Epithelial cell of esophagus (primary cell): ENCODE measurements at regions not wholly inside any gene's neighbourhood (a gene's known extent, or its start where the extent isn't known, plus 50 kb on each side); places are given as distances from the start of the nearest gene placed in this dataset.

Experiments used
- DNase-seq: peaks from one replicate; pipeline ENCODE4 v3.0.0; 2010; ENCODE audit warnings: low read depth
- H3K4me3 ChIP-seq: 2 replicates; pipeline ENCODE4 v1.5.1; 2011; ENCODE audit warnings: mild to moderate bottlenecking, low read length, control low read depth
- CTCF ChIP-seq: IDR thresholded peaks from 2 replicates; pipeline ENCODE4 v1.5.1; 2011; ENCODE audit warnings: low read depth, mild to moderate bottlenecking, low read length, control low read depth, inconsistent platforms; ENCODE audit not compliant: insufficient read depth; ENCODE audit errors: missing control alignments

GRCh38 chr4:178577933-178578332 is 1135.7 kb upstream of the AGA start:
- TF ChIP-seq CTCF, result peak; percentile 33
- H3K4me3 ChIP-seq, result no peak overlapping the region
- DNase-seq, result peak; percentile 24

- no peak for DNase-seq
- no peak for TF ChIP-seq CTCF
- H3K4me3 ChIP-seq, result no peak overlapping the region
These were observed 1153.4 kb upstream of the AGA start for GRCh38 chr4:178595500-178596138.

GRCh38 chr4:178598672-178599071 is 1156.4 kb upstream of the AGA start:
- no peak for TF ChIP-seq CTCF
- H3K4me3 ChIP-seq, result no peak overlapping the region
- DNase-seq, result no peak

GRCh38 chr4:178599521-178599920 is 1157.3 kb upstream of the AGA start:
- TF ChIP-seq CTCF, result peak; percentile 16
- H3K4me3 ChIP-seq, result no peak overlapping the region
- DNase-seq, result peak; percentile 6

- no peak overlapping the region for H3K4me3 ChIP-seq
- peak; percentile 54 for DNase-seq
- TF ChIP-seq CTCF, result no peak
These were observed 1160.6 kb upstream of the AGA start for GRCh38 chr4:178602833-178603232.

GRCh38 chr4:178611062-178611461 is 1168.8 kb upstream of the AGA start:
- TF ChIP-seq CTCF, result no peak
- H3K4me3 ChIP-seq, result no peak overlapping the region
- DNase-seq, result no peak

GRCh38 chr4:178612733-178613132 is 1170.5 kb upstream of the AGA start:
- H3K4me3 ChIP-seq, result no peak overlapping the region
- DNase-seq, result no peak
- no peak for TF ChIP-seq CTCF
